ENCODE measurements at regions not wholly inside any gene's neighbourhood (a gene's known extent, or its start where the extent isn't known, plus 50 kb on each side); places are given as distances from the start of the nearest gene placed in this dataset.

DNA sequence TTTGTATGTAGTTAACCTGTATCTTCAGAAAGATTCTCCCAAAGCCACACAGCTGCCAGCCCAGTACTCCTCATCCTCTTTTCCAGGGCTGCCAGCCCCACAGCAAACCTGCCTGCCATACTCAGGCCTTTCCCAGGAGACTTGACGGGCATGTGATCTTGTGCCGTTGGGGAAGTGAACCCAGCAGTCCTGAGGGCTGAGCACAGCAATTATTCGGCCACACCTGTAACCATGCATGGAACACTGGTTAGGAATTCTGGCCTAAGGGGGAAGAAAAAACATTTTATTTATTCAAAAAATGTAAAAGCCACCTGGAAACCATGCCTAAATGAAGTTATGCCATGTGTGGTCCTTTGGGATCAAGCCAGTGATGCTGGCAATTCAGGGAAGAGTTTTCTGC, 145.3 kb downstream of the GRIN2B start:
- no peaks in the 10 kb centered on the region for H3K9me3 ChIP-seq
- TF ChIP-seq, protein P1, sequence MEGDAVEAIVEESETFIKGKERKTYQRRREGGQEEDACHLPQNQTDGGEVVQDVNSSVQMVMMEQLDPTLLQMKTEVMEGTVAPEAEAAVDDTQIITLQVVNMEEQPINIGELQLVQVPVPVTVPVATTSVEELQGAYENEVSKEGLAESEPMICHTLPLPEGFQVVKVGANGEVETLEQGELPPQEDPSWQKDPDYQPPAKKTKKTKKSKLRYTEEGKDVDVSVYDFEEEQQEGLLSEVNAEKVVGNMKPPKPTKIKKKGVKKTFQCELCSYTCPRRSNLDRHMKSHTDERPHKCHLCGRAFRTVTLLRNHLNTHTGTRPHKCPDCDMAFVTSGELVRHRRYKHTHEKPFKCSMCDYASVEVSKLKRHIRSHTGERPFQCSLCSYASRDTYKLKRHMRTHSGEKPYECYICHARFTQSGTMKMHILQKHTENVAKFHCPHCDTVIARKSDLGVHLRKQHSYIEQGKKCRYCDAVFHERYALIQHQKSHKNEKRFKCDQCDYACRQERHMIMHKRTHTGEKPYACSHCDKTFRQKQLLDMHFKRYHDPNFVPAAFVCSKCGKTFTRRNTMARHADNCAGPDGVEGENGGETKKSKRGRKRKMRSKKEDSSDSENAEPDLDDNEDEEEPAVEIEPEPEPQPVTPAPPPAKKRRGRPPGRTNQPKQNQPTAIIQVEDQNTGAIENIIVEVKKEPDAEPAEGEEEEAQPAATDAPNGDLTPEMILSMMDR (IDR thresholded peaks at IDR 0.05), result no peak
- ATAC-seq, result no peak
- H3K27me3 ChIP-seq, result no peaks in the 10 kb centered on the region
- H3K4me1 ChIP-seq, result no peaks in the 10 kb centered on the region
- 69 to 74% methylated on average over 3 of the region's 3 CpGs for WGBS, 2 donors
- DNase-seq, result no peak
- intact Hi-C loops (cut with DNase I), result no loop called here
- H3K4me3 ChIP-seq, result no peak overlapping the region
- H3K36me3 ChIP-seq, result no peaks in the 10 kb centered on the region
- H3K27ac ChIP-seq, result no peak overlapping the region

GRCh38 chr12:13835652-13836051, 145.8 kb downstream of the GRIN2B start:
- no peaks in the 10 kb centered on the region for H3K27me3 ChIP-seq
- H3K4me1 ChIP-seq, result no peaks in the 10 kb centered on the region
- TF ChIP-seq, protein P1 (IDR thresholded peaks at IDR 0.05), result no peak
- no peaks in the 10 kb centered on the region for H3K9me3 ChIP-seq
- WGBS, 2 donors, result 92 to 95% methylated on average over 1 of the region's 1 CpG
- no peaks in the 10 kb centered on the region for H3K36me3 ChIP-seq
- no peak for ATAC-seq
- no peak for DNase-seq
- no peak overlapping the region for H3K27ac ChIP-seq
- H3K4me3 ChIP-seq, result no peak overlapping the region
- intact Hi-C loops (cut with DNase I), result no loop called here

- no peak overlapping the region for H3K27ac ChIP-seq
- intact Hi-C loops (cut with DNase I), result no loop called here
- TF ChIP-seq, protein P1 (IDR thresholded peaks at IDR 0.05), result no peak
- no peaks in the 10 kb centered on the region for H3K9me3 ChIP-seq
- no peaks in the 10 kb centered on the region for H3K4me1 ChIP-seq
- H3K36me3 ChIP-seq, result no peaks in the 10 kb centered on the region
- WGBS, 2 donors, result 80 to 82% methylated on average over 5 of the region's 5 CpGs
- no peaks in the 10 kb centered on the region for H3K27me3 ChIP-seq
- DNase-seq (no peak), ATAC-seq (no peak)
- no peak overlapping the region for H3K4me3 ChIP-seq
Observed at GRCh38 chr12:13834241-13834640, 147.2 kb downstream of the GRIN2B start.

- DNase-seq, result no peak
Observed at GRCh38 chr12:13817131-13817530, 164.3 kb downstream of the GRIN2B start.

More at GRCh38 chr12:13817131-13817530, 164.3 kb downstream of the GRIN2B start:
- intact Hi-C loops (cut with DNase I), result no loop called here
- Histone ChIP-seq H3K27ac (no peak overlapping the region), H3K4me1 (peaks cover 0 to 1% (median 0%) of the 10 kb centered on the region in 9 donors), H3K4me3 (no peak overlapping the region), H3K27me3 (peaks cover 0 to 5% (median 0%) of the 10 kb centered on the region in 7 donors), H3K9me3 (no peaks in the 10 kb centered on the region), H3K36me3 (no peaks in the 10 kb centered on the region)
- peak in 1 of 8 donors; percentile 59 for ATAC-seq
- TF ChIP-seq, protein P1 (IDR thresholded peaks at IDR 0.05), result no peak
- WGBS, 2 donors, result 44 to 54% methylated on average over 7 of the region's 7 CpGs
